ENCODE measurements at regions not wholly inside any gene's neighbourhood (a gene's known extent, or its start where the extent isn't known, plus 50 kb on each side); places are given as distances from the start of the nearest gene placed in this dataset.

DNA sequence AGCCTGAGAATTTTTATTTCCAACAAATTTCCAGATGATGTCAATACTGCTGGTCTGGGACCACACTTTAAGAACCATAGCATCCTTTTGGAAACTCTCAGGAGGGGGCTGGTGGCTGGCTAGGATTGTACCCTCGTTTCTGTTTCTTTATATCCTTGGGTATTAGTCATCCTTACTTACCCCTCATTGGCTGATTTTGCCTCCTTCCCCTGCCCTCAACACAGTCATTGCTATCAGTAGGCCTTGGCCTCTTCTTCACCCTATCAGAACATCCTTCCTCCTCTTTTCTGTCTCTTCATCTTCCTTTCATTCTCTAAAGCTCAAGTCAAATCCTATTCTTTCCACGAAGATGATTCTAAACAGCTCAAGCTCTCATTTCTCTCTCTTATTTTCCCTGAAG, 148.5 kb downstream of the ELOVL4 start:
- no peak overlapping the region for H3K4me3 ChIP-seq (ENCODE audit: low read depth, low read length)
- DNase-seq (ENCODE audit: low read depth) = no peak
- TF ChIP-seq, protein P1, sequence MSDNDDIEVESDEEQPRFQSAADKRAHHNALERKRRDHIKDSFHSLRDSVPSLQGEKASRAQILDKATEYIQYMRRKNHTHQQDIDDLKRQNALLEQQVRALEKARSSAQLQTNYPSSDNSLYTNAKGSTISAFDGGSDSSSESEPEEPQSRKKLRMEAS (IDR thresholded peaks at IDR 0.05; ENCODE audit: low read depth, low read length) = no peak
- no peak for TF ChIP-seq POLR2A (IDR thresholded peaks at IDR 0.05; ENCODE audit: extremely low read depth, insufficient read length)
- TF ChIP-seq, protein P2, sequence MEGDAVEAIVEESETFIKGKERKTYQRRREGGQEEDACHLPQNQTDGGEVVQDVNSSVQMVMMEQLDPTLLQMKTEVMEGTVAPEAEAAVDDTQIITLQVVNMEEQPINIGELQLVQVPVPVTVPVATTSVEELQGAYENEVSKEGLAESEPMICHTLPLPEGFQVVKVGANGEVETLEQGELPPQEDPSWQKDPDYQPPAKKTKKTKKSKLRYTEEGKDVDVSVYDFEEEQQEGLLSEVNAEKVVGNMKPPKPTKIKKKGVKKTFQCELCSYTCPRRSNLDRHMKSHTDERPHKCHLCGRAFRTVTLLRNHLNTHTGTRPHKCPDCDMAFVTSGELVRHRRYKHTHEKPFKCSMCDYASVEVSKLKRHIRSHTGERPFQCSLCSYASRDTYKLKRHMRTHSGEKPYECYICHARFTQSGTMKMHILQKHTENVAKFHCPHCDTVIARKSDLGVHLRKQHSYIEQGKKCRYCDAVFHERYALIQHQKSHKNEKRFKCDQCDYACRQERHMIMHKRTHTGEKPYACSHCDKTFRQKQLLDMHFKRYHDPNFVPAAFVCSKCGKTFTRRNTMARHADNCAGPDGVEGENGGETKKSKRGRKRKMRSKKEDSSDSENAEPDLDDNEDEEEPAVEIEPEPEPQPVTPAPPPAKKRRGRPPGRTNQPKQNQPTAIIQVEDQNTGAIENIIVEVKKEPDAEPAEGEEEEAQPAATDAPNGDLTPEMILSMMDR (IDR thresholded peaks at IDR 0.05; ENCODE audit: low read depth, low read length) = no peak

DNA sequence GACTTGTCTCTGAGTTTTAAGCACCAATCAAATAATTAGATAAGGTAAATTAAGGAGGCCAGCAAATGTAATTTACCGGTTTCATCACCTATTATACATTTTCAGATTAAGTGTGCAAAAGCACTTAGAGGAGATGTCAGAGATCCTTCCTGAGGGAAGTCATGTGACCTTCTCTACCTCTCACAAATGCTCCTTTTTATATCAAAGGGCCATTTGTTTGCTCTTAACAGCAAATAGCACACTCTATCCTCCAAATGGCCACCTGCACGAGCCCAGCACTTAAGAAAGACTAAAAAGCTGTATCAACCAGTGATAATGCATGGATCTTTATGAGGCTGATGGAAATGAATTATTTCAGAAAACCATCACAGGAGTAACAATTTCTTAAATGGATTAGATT, 149.4 kb downstream of the ELOVL4 start:
- TF ChIP-seq, protein P1 (IDR thresholded peaks at IDR 0.05; ENCODE audit: low read depth, low read length) = no peak
- TF ChIP-seq MYC (IDR thresholded peaks at IDR 0.05; ENCODE audit: low read depth, low read length) = no peak
- no peak for TF ChIP-seq POLR2A (IDR thresholded peaks at IDR 0.05; ENCODE audit: extremely low read depth, insufficient read length)
- TF ChIP-seq, protein P2 (IDR thresholded peaks at IDR 0.05; ENCODE audit: low read depth, low read length) = no peak
- H3K4me3 ChIP-seq (ENCODE audit: low read depth, low read length) = no peak overlapping the region
- no peak for DNase-seq (ENCODE audit: low read depth)

DNA sequence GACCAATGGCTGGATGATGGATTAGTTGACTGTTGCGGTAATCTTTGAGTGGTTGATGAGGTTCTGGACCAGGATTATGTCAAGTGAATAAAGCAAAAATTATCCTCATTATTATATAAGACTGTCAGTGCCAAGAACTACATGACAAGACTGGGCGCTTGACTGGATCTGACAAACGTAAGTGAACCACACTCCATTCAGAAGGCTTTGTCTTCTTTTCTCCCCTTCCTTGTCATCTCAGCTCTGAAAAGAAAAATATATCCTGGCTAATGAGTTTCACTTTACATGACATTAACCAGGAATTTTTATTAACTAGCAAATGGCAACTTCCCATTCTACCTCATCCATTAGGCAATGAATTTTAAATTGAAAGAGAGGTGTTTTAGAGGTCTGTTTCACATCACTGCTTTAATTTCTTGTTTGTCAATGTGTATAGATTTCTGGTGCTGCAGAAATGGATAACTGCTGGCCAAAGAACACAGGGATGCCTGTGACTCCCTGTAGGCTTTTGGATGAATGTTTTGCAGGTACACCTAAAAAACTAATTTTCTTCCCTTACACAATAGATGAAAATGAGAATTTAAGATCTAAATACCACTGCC, 150.1 kb downstream of the ELOVL4 start:
- no peak for DNase-seq (ENCODE audit: low read depth)
- no peak overlapping the region for H3K4me3 ChIP-seq (ENCODE audit: low read depth, low read length)
- TF ChIP-seq, protein P1 (IDR thresholded peaks at IDR 0.05; ENCODE audit: low read depth, low read length) = no peak
- TF ChIP-seq, protein P2 (IDR thresholded peaks at IDR 0.05; ENCODE audit: low read depth, low read length) = no peak
- TF ChIP-seq POLR2A (IDR thresholded peaks at IDR 0.05; ENCODE audit: extremely low read depth, insufficient read length) (no peak), MYC (IDR thresholded peaks at IDR 0.05; ENCODE audit: low read depth, low read length) (no peak)

DNA sequence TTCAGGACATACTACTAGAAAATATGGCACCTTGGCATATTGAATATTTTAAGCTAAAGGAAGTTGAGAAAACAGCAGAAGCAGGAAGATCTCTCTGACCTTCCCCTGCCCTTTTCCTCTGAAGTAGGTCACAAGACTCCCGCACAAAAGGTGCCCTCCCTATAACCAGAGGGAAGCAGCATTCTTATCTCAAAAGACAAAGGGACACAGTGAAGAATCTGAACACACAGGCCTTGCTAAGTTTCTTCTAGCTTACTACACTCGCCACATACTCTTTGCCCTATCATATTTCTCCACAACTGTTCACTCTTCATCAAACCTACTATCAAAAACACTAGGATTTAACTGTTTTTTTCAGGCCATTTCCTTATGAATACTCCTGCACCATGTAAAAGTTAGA, 151.2 kb downstream of the ELOVL4 start:
- H3K4me3 ChIP-seq (ENCODE audit: low read depth, low read length) = no peak overlapping the region
- TF ChIP-seq, protein P1 (IDR thresholded peaks at IDR 0.05; ENCODE audit: low read depth, low read length) = no peak
- no peak for DNase-seq (ENCODE audit: low read depth)

DNA sequence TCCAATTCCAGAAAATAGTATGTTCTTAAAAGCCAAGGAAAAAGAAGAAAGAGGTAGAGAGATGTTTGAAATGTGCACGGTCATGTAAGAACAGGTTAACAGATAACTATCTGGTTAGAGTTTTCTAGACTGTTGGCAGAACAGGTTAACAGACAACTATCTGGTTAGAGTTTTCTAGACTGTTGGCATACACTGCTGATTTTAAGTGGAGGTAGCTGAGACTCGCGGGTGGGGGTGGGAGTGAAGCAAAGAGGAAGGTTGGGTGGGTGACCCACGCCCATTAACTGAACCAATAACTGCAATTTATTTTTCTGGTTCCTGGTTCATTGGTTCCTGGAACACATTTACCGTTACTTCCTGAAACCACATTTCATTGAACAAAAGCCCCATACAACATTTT, 157.5 kb downstream of the ELOVL4 start:
- TF ChIP-seq MYC (IDR thresholded peaks at IDR 0.05; ENCODE audit: low read depth, low read length) (no peak), POLR2A (IDR thresholded peaks at IDR 0.05; ENCODE audit: extremely low read depth, insufficient read length) (no peak)
- TF ChIP-seq, protein P2 (IDR thresholded peaks at IDR 0.05; ENCODE audit: low read depth, low read length) = no peak
- TF ChIP-seq, protein P1 (IDR thresholded peaks at IDR 0.05; ENCODE audit: low read depth, low read length) = no peak

DNA sequence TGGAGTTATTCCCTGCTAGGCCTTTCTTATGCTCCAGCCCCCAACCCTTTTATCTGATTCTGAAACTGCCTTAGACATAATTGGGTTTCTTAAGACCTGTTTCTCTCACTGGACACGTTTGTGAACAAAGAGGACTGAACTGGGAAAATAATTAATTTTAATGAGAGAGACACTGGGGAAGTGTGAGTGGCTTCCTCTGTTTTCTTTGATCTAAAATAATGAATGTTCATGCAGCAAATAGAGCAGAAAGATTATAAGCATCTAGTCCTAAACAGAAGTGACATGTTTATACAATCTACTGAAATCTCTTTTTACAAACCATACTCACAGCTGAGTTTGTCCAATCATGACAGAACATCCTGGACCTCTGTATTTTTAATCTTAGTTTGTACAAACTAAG, 157.6 kb downstream of the SH3BGRL2 start:
- TF ChIP-seq POLR2A (IDR thresholded peaks at IDR 0.05; ENCODE audit: extremely low read depth, insufficient read length) = no peak
- no peak for TF ChIP-seq MYC (IDR thresholded peaks at IDR 0.05; ENCODE audit: low read depth, low read length)
- TF ChIP-seq, protein P2 (IDR thresholded peaks at IDR 0.05; ENCODE audit: low read depth, low read length) = no peak
- TF ChIP-seq, protein P1 (IDR thresholded peaks at IDR 0.05; ENCODE audit: low read depth, low read length) = no peak

More for the DNA sequence above, 157.5 kb downstream of the ELOVL4 start:
- DNase-seq (ENCODE audit: low read depth) = no peak
- H3K4me3 ChIP-seq (ENCODE audit: low read depth, low read length) = no peak overlapping the region

More for the DNA sequence above, 157.6 kb downstream of the SH3BGRL2 start:
- no peak for DNase-seq (ENCODE audit: low read depth)
- no peak overlapping the region for H3K4me3 ChIP-seq (ENCODE audit: low read depth, low read length)
